GM12878 (cell line): ENCODE measurements at regions not wholly inside any gene's neighbourhood (a gene's known extent, or its start where the extent isn't known, plus 50 kb on each side); places are given as distances from the start of the nearest gene placed in this dataset.

Source experiments
- ATAC-seq: fragments of 200-7000 bp; cut with Tn5 transposase; 3 replicates; pipeline ENCODE4 v1.9.1; 2020; ENCODE audit warnings: mild to moderate bottlenecking, moderate library complexity
- BruUV-seq: library from RNA; stranded (reverse); fragments of 400-500 nt; replicated peaks from 2 replicates; lab custom pipeline; 2021; lab: Mats Ljungman, UMichigan
- CTCF ChIA-PET: fragments of 300-600 bp; sonication (Branson Sonifier 250); formaldehyde crosslinking; extraction: SDS; loops from one replicate; lab custom pipeline; 2021; ENCODE audit warnings: inconsistent platforms; lab: Yijun Ruan, JAX
- POLR2A ChIA-PET: fragments of 350-600 bp; formaldehyde crosslinking; extraction: SDS; loops from one replicate; lab custom pipeline; 2021; ENCODE audit warnings: inconsistent platforms; lab: Charles Lee
- RAD21 ChIA-PET: fragments of 300-600 bp; sonication (Branson Sonifier 250); formaldehyde crosslinking; loops from one replicate; lab custom pipeline; 2023; ENCODE audit warnings: antibody characterized with exemption; ENCODE audit not compliant: unreplicated experiment; lab: Charles Lee
- SMC1A ChIA-PET: fragments of 300-600 bp; sonication (Branson Sonifier 250); formaldehyde crosslinking; loops from one replicate; lab custom pipeline; 2023; ENCODE audit not compliant: unreplicated experiment, uncharacterized antibody; lab: Charles Lee
- DNase-seq: peaks from one replicate; pipeline ENCODE4 v3.0.0-alpha.2; 2011; ENCODE audit warnings: low read depth, low spot score
- FAIRE-seq: peaks from 3 replicates; lab custom pipeline; 2011; peaks lifted over from hg19 to GRCh38; lab: Jason Lieb, UNC
- H2AFZ ChIP-seq: 2 replicates; pipeline ENCODE4 v1.6.0; 2011; ENCODE audit warnings: low read depth, low read length, control low read depth; ENCODE audit not compliant: control insufficient read depth
- H3K27ac ChIP-seq: 2 replicates; pipeline ENCODE4 v1.5.1; 2011; ENCODE audit warnings: control low read depth; ENCODE audit not compliant: control insufficient read depth, insufficient read depth
- H3K27me3 ChIP-seq, 2 experiments: replicated peaks in 1 of 2; 2 replicates each; pipeline versions ENCODE4 v1.6.0 to v1.6.1; 2011; ENCODE audit warnings: low read length in 1 of 2; ENCODE audit not compliant: control insufficient read depth in 2 of 2, insufficient read depth in 2 of 2
- H3K36me3 ChIP-seq, 2 experiments: 2 replicates each; pipeline ENCODE4 v1.5.1; 2011; ENCODE audit warnings: low read length in 1 of 2; ENCODE audit not compliant: control insufficient read depth in 2 of 2, insufficient read depth in 2 of 2
- H3K4me1 ChIP-seq: 2 replicates; pipeline ENCODE4 v1.6.1; 2011; ENCODE audit warnings: mild to moderate bottlenecking, low read length, moderate library complexity, mixed read lengths; ENCODE audit not compliant: control insufficient read depth, insufficient read depth
- H3K4me2 ChIP-seq: 2 replicates; pipeline ENCODE4 v1.6.0; 2011; ENCODE audit warnings: control low read depth; ENCODE audit not compliant: control insufficient read depth, insufficient read depth
- H3K4me3 ChIP-seq: fragments of 200-600 bp; sonication (generic); 2 replicates; pipeline ENCODE4 v1.5.1; 2016
- H3K79me2 ChIP-seq: 2 replicates; pipeline ENCODE4 v1.6.0; 2011; ENCODE audit warnings: low read length; ENCODE audit not compliant: control insufficient read depth, insufficient read depth
- H3K9ac ChIP-seq: 2 replicates; pipeline ENCODE4 v1.8.0; 2011; ENCODE audit warnings: low read length, control low read depth, mixed read lengths; ENCODE audit not compliant: control insufficient read depth, insufficient read depth
- H3K9me3 ChIP-seq: replicated peaks from 3 replicates; pipeline ENCODE4 v1.5.1; 2011; ENCODE audit warnings: mild to moderate bottlenecking, low read length; ENCODE audit not compliant: control insufficient read depth, insufficient read depth
- H4K20me1 ChIP-seq: 2 replicates; pipeline ENCODE4 v1.6.0; 2011; ENCODE audit not compliant: control insufficient read depth, insufficient read depth
- BACH1 ChIP-seq: fragments of 450-650 bp; IDR thresholded peaks from 2 replicates; pipeline ENCODE4 v1.6.1; 2017; ENCODE audit warnings: mild to moderate bottlenecking, borderline replicate concordance
- BRCA1 ChIP-seq: IDR thresholded peaks from 2 replicates; pipeline ENCODE4 v1.6.1; 2011; ENCODE audit warnings: low read depth, low read length, improper control_type of control experiment
- EGR1 ChIP-seq, 2 experiments: IDR thresholded peaks; 1 replicate in 1 of 2; 2 replicates in 1 of 2; pipeline ENCODE4 v1.6.1; 2011 to 2012; ENCODE audit warnings: low read depth in 2 of 2, low read length in 2 of 2, borderline replicate concordance in 1 of 2, mild to moderate bottlenecking in 1 of 2, moderate library complexity in 1 of 2
- HDGF ChIP-seq: fragments of 450-650 bp; IDR thresholded peaks from 2 replicates; pipeline ENCODE4 v1.6.1; 2016; ENCODE audit warnings: antibody characterized with exemption
- MYC ChIP-seq: IDR thresholded peaks from 2 replicates; pipeline ENCODE4 v1.6.1; 2011; ENCODE audit warnings: mild to moderate bottlenecking, low read length, moderate library complexity, inconsistent platforms; ENCODE audit not compliant: insufficient read depth, insufficient replicate concordance, insufficient read length, severe bottlenecking
- NFYB ChIP-seq: IDR thresholded peaks from 2 replicates; pipeline ENCODE4 v1.6.1; 2011; ENCODE audit warnings: low read depth, mild to moderate bottlenecking, low read length, improper control_type of control experiment, moderate library complexity; ENCODE audit not compliant: insufficient read depth
- SRF ChIP-seq, 2 experiments: IDR thresholded peaks; 2 replicates each; pipeline ENCODE4 v1.6.1; 2011; ENCODE audit warnings: low read depth in 2 of 2, low read length in 2 of 2, mild to moderate bottlenecking in 1 of 2, moderate library complexity in 1 of 2
- WRNIP1 ChIP-seq: IDR thresholded peaks from 2 replicates; pipeline ENCODE4 v1.6.1; 2011; ENCODE audit warnings: low read depth, low read length, improper control_type of control experiment, borderline replicate concordance
- ZBED1 ChIP-seq: IDR thresholded peaks from 2 replicates; pipeline ENCODE4 v1.6.1; 2016; ENCODE audit warnings: borderline replicate concordance
- WGBS: methylation state at CpG from one replicate; pipeline ENCODE4 v1.1.6; 2016; ENCODE audit warnings: low lambda C conversion rate; ENCODE audit not compliant: insufficient replicate concordance, insufficient coverage; ENCODE audit errors: missing lambda C conversion rate; 5-methylcytosine and 5-hydroxymethylcytosine counted together
- in situ Hi-C: fragments of 300-500 bp; cut with MboI; formaldehyde crosslinking; loops from 9 replicates; pipeline ENCODE4 v1.14.3; 2018; ENCODE audit warnings: mixed read lengths
- intact Hi-C: fragments of 100-400 bp; cut with micrococcal nuclease; formaldehyde crosslinking; loops from one replicate; pipeline ENCODE4 v1.14.2; 2022; ENCODE audit not compliant: unreplicated experiment
- TF ChIP-seq, protein P1 (sequence below): fragments of 450-650 bp; IDR thresholded peaks from 2 replicates; pipeline ENCODE4 v1.6.1; 2017; ENCODE audit warnings: low read depth, mild to moderate bottlenecking, moderate library complexity

DNA sequence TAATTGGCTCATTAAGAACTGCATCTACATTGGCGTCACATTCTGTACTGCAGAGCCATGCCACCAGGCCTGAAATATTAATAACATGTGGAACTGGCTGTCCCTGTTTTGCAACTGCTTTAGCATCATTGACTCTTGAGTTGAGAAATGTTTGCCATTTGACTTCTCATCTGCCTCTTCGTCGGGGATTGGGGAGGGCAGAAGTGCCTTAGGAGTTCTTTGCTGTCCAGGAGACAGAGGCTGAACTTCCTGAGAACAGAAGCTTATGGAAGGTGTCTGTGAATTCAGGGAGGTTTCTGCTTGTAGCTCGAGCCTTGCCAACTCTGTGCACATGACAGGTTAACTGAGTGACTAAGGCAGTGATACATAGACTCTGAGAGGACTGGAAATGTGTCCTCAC is 265.0 kb downstream of the KIF4B start:
- no peaks in the 10 kb centered on the region; a peak in 1 of 4 replicates for H3K27me3 ChIP-seq
- no peak for DNase-seq
- ChIA-PET POLR2A (no interaction called here), RAD21 (no interaction called here), CTCF (no interaction called here), SMC1A (interaction anchor here (1.1 kb wide), 1 partner anchor 14 kb away, joined by 3 read pairs; no protein-coding TSS in a partner anchor)
- no peak for ATAC-seq
- no peak overlapping the region for H2AFZ ChIP-seq
- intact Hi-C loops (no loop called here), in situ Hi-C loops (no loop called here)
- H3K4me1 ChIP-seq: no peaks in the 10 kb centered on the region
- H3K4me3 ChIP-seq: no peak overlapping the region
- no peaks in the 10 kb centered on the region for H4K20me1 ChIP-seq
- no TSS peak for BruUV-seq
- no peaks in the 10 kb centered on the region for H3K36me3 ChIP-seq
- H3K9ac ChIP-seq: no peak overlapping the region
- no peak overlapping the region for H3K4me2 ChIP-seq
- no peak overlapping the region for H3K27ac ChIP-seq
- H3K9me3 ChIP-seq: no peaks in the 10 kb centered on the region
- H3K79me2 ChIP-seq: no peaks in the 10 kb centered on the region
- 56% methylated on average over 4 of the region's 4 CpGs for WGBS
- no peak for FAIRE-seq
- no peak for TF ChIP-seq WRNIP1
- TF ChIP-seq BACH1: no peak
- TF ChIP-seq, protein P1, sequence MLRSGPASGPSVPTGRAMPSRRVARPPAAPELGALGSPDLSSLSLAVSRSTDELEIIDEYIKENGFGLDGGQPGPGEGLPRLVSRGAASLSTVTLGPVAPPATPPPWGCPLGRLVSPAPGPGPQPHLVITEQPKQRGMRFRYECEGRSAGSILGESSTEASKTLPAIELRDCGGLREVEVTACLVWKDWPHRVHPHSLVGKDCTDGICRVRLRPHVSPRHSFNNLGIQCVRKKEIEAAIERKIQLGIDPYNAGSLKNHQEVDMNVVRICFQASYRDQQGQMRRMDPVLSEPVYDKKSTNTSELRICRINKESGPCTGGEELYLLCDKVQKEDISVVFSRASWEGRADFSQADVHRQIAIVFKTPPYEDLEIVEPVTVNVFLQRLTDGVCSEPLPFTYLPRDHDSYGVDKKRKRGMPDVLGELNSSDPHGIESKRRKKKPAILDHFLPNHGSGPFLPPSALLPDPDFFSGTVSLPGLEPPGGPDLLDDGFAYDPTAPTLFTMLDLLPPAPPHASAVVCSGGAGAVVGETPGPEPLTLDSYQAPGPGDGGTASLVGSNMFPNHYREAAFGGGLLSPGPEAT: no peak
- no peak for TF ChIP-seq BRCA1
- no peak for TF ChIP-seq ZBED1
- TF ChIP-seq SRF (IDR thresholded peaks at IDR 0.05; ENCODE audit: low read depth in 2 of 2, low read length in 2 of 2): no peak
- no peak for TF ChIP-seq EGR1 (IDR thresholded peaks at IDR 0.05; ENCODE audit: borderline replicate concordance in 1 of 2, low read depth in 2 of 2, low read length in 2 of 2)
- TF ChIP-seq HDGF: no peak
- no peak for TF ChIP-seq MYC
- no peak for TF ChIP-seq NFYB
- TF ChIP-seq, all 136 proteins: peak for 0
